ENCODE measurements at regions not wholly inside any gene's neighbourhood (a gene's known extent, or its start where the extent isn't known, plus 50 kb on each side); places are given as distances from the start of the nearest gene placed in this dataset.
"Not testable (repeated sequence)": the region's sequence is repeated elsewhere in the genome, so short reads cannot be mapped to it uniquely, and the experiment has no call there.

DNA sequence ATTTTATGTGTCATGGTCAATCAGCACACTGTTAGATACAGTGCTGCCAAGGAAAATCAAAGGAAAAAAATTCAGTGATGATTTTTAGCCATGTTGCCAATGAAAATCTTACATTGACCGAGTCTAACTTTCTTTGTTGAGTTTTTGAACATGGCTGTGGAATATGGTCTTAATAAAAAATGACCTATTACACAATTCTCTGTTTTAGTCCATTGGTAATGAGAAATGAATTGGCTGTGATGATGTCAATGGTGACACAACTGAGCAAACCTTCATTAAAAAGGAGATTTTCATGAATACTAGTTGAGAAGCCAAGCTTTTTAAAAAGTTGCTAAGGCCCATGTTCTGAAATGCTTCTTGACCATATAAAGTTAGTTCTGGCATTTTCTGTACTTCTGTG is 225.9 kb upstream of the GYPA start:
- DNase-seq (ENCODE audit: insufficient read length, low spot score) = no peak
- FAIRE-seq = no peak

DNA sequence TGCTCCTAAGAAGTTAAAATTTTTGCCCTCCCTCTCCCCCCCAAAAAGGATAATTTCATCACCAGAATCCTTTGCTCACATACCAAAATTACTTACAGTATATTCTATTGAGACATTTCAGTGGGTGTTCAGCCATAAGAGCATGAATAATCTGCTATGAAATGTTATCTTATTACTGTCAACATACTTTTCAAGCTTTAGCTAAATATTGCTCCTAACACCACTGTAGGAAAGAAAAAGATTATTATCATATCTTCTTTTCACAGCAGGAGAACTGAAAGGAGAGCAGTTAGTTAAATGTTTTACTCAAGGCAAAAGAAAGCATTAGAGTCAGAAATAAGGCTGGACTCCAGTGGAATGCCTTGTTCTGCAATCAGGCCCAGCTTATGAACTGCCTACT is 231.0 kb upstream of the GYPA start:
- DNase-seq (ENCODE audit: insufficient read length, low spot score) = no peak
- no peak for FAIRE-seq

DNA sequence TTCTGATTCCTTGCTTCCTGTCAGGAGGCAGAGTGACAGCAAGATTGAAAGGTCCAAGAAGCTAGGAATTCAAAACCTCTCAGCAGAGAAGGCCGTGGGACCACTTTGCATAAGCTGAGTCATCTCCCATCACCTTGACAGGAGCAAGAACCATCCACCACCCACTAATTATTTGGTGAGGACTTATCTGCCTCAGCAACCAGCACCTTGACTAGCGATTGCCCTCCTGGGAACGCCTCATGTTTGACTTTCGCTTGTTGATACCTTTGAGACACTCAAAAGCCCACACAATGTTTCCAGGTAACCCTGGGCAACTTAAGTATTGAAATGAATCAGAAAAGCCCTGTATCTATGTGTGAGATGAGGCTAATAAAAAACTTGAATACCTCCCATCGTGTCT is 233.5 kb upstream of the GYPA start:
- no peak for FAIRE-seq
- no peak for DNase-seq (ENCODE audit: insufficient read length, low spot score)

DNA sequence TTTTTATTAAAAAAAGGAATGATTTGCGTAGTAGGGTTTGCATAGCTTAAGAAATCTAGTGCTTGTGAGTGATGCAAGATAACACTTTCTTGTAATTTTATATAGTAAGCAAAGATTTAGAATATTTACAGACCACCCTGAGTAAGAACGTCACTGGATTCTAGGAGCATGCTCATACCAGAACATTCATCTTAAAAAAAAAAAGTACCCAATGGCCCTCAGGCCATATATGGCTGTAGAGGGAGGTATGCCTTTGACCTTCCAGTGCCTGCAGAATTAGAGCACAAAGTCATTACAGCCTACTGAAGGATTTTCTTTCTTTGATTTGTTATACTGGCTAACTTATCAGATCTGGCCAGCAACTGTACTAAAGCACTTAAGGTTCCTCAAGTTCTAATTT is 236.3 kb upstream of the GYPA start:
- no peak for DNase-seq (ENCODE audit: insufficient read length, low spot score)
- no peak for FAIRE-seq

DNA sequence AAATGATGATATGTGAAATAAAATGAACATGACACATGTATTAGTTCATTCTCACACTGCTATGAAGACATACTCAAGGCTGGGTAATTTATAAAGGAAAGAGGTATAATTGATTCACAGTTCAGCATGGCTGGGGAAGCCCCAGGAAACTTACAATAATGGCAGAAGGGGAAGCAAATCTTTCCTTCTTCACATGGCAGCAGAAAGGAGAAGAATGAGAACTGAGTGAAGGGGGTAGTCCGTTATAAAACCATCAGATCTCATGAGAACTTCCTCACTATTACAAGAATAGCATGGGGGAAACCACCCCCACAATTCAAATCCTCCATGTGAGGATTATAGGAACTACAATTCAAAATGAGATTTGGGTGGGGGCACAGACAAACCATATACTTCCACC is 243.9 kb upstream of the GYPA start:
- no peak for FAIRE-seq
- DNase-seq (ENCODE audit: insufficient read length, low spot score) = no peak

DNA sequence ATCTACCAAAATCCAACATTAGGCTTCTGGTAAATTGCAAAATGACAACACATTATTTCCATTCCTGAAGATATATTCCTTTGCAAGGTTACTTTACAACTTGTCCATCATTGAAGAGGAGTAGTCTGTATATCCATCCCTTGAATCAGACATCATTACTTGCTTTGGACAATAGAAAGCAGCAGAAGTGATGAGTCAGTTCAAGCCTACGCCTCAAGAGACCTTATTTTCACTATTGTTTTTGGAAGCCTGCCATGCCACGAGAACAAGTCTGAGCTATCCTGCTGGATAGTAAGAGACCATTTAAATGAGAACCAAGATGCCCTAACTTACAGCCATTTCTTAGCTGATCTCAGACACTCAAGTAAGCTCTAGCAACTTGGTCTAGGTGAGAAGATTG is 246.0 kb upstream of the HHIP start:
- no peak for FAIRE-seq
- no peak for DNase-seq (ENCODE audit: insufficient read length, low spot score)

DNA sequence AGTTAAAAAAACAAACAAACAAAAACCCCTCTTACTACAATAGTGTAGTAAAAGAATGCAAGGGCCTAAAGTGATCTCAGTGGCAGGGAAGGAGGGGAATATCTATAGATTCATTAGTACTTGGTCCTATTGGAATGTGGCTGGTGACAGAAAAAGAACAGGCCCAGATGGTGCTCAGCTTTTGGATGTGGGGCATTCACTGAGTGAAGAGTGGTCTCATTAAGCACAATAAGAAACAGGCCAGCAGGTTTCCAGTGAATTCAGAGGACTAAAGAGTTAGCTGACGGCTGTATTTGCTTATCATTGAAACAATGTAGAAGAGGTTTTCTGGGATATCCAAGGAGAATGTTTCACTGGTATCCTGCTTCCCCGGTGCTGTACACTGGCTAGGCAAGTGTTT is 243.8 kb upstream of the HHIP start:
- FAIRE-seq = no peak

DNA sequence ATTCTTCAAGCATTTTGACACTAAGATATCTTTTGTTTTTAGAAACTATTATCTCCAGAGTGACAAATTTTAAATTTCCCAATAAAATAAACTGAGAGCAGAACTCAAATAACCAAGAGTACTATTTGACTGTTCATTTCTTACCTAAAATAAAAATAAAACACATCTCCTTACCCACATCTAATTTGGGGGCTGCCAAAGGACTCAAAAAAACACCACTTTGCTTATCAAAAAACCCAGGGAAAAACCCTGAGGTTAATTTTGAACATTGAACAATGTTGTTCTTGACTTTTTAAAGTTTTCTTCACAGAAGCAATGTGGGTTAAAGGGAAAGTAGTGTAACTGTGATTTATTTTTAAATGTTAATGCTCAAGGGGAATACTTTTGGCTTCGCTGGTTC is 243.0 kb upstream of the HHIP start:
- FAIRE-seq = no peak
- no peak for DNase-seq (ENCODE audit: insufficient read length, low spot score)

More for the DNA sequence above, 243.8 kb upstream of the HHIP start:
- no peak for DNase-seq (ENCODE audit: insufficient read length, low spot score)

DNA sequence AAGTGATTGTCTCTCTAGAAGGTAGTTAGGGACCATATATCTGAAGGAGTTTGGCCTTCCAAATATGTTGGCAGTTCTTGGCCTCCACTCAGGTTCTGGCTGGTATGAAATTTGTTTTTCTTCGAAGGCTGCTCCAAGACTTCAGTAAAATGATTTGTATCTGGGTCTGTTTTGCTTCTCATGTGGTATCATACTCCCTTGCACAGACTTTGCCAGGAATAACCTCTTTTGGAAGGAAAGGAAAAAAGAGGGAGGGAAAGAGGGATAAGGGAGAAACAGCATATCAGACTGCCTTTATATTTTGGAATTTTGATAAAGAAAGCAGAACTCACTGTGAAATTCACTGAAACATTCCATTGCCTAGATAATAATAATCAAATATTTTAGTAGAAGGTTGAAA is 242.1 kb upstream of the HHIP start:
- no peak for DNase-seq (ENCODE audit: insufficient read length, low spot score)
- FAIRE-seq = no peak

DNA sequence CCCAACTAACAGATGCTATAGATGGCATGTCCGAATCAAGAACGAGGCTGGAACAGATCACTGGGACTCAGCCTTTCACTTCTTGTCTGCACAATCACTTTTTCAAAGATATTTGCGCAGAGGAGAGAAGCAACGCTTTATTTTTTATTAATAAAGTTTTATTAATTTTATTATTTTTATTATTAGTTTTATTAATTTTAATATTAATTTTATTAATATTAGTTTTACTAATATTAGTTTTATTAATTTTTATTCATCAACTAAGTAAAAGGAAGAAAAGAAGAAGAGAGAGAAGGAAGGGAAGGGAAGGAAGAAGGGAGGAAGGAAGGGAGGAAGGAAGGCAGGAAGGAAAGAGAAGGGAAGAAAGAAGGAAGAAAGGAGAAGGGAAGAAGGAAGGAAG is 236.4 kb upstream of the HHIP start:
- FAIRE-seq = no peak

DNA sequence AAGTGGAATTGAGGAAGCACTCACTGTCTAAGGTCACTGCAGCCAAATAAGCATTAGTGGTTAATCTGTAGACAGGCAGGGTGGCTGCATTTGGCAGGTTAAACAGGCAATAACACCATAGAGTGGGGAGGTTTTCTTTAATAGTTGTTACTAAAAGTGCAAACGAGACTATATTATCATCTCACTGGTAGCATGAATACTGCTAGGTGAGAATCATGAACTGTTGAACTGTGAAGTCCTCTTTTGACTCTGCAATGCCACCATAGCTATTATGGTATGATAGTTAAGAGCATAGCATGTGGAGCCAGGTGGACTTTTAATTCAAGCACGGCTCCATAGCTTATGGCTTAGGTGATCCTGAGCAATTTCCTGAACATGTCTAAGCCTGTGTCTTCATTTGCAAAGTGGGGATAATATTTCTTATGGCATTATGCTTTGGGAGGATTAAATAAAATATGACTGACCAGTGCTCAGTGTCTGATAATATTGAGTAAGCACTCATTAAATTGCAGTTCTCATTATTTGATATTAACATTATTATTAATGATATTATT is 235.6 kb upstream of the HHIP start:
- DNase-seq (ENCODE audit: insufficient read length, low spot score) (no peak), FAIRE-seq (no peak)

More for the DNA sequence above, 236.4 kb upstream of the HHIP start:
- no peak for DNase-seq (ENCODE audit: insufficient read length, low spot score)

DNA sequence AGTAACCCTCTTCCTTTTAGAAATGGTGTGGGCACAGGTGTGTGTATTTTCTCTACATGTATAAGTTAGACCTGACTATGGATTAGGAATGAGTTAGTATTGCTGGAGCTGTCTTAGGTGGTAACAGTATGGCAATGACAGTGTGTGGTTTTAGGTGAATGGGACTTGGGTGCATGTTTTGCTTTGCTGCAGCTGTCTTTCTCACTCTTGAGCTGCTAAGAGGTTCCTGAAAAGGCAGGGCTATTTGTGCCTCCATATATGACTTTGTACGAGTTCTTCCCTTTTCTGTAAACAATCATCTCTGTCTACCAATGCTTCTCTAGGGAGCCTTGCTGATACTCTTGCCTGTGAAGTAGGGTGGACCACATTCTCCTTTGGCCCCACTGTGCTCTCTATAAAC is 234.8 kb upstream of the HHIP start:
- FAIRE-seq (no peak), DNase-seq (ENCODE audit: insufficient read length, low spot score) (no peak)

DNA sequence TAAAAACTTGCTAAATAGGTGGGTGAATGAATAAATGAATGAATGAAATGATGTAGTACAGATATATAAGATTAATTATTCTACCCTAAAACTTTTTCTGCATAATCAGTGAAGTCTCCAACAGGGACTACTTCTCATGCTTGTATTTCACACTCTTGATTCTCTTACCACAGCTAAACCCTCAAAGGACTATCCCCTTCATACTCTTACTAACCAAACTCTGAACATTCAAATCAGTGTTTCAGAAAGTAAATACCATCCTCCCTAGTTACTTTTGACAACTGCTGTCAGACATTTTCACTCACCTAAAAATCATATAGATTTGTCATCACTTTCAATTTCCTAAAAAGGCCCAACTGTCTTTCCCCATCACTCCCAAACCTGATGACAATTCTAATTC is 234.3 kb upstream of the HHIP start:
- FAIRE-seq = no peak
- DNase-seq (ENCODE audit: insufficient read length, low spot score) = no peak

DNA sequence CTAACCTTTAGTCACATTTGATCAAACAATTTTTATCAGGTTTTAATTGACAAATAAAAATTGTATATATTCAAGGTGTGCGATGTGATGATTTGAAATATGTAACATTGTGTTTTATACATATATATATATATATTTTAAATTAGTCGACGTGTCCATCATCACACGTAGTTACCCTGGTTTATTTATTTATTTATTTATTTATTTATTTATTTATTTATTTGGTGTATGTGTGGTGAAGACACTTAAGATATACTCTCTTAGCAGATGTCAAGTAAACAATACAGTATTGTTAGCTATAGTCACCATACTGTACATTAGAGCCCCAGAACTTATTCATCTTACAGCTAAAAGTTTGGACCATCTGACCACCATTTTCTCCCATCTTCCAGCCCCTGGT is 224.9 kb upstream of the HHIP start:
- FAIRE-seq = no peak

DNA sequence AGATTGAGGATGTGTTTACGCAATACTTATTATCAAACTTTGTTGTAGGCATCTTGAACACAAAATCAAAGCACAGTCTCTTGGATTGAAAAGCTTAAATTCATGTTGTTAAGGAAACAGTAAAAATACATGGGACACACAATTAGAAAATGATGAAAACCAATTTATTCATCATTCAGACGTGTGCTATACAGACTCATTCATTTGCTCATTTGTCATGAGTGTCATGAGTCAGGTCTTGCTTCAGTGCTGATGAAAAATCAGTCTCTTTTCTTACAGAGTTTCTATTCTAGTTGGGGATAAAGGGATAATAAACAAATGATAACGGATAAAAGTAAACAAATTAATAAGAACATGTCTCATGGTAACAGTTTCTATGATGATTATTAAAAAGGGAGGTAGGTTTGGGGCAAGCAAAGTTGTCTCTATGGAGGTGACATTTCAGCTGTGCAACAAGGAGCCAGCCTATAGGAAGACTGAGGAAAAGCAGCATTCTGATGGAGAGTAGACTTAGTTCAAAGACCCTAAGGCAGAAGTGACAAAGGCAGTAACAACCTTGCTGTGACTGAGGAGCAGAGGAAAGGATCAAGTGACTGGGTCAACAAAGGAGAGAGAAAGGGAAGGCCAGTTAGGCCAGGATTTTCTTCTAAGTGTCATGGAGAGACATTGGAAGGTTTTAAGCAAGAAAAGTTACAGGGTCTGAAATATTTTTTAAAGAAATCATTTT is 224.0 kb upstream of the HHIP start:
- DNase-seq (ENCODE audit: insufficient read length, low spot score) (no peak), FAIRE-seq (no peak)

More for the DNA sequence above, 224.9 kb upstream of the HHIP start:
- DNase-seq (ENCODE audit: insufficient read length, low spot score) = no peak

DNA sequence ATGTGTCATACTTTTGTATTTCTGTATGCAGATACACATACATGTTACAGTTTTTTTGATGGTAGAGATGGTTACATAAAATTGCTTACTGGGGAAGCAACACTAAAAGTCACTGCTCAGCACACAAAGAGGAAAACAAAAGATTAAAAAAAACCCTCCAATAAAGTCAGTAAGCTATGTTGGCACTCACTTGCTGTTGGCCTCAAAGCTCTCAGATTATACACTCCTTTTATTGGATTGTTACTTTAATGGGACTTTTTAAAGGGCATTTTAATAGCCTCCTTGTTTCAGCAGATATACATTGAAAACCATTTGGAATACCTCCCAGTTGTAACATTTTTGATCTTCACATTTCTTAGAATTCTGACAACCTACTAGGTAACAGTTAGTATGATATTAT is 222.0 kb upstream of the HHIP start:
- FAIRE-seq (no peak), DNase-seq (ENCODE audit: insufficient read length, low spot score) (no peak)

DNA sequence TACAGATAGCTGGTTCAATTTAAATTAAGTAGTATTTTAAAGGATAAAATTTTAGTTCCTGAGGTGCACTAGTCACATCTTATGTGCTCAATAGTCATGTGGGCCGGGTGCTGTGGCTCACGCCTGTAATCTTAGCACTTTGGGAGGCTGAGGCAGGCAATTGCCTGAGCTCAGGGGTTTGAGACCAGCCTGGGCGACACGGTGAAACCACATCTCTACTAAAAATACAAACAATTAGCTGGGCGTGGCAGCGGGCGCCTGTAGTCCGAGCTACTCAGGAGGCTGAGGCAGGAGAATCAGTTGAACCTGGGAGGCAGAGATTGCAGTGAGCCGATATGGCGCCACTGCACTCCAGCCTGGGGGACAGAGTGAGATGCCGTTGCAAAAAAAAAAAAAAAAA is 219.9 kb upstream of the HHIP start:
- DNase-seq (ENCODE audit: insufficient read length, low spot score); FAIRE-seq: not testable (repeated sequence)

DNA sequence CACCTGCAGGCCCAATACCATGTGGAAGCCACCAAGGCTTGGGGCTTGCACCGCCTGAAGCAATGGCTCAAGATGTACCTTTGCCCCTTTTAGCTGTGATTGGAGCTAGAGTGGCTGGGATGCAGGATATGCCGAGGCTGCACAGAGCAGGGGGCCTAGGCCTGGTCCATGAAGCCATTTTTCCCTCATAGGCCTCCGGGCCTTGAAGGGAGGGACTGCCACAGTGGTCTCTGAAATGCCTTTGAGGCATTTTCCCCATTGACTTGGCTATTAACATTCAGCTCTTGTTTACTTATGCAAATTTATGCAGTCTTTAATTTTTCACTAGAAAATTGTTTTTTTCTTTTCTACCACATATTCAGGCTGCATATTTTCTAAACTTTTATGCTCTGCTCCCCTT is 203.2 kb upstream of the HHIP start:
- FAIRE-seq = no peak
- DNase-seq (ENCODE audit: insufficient read length, low spot score) = no peak

DNA sequence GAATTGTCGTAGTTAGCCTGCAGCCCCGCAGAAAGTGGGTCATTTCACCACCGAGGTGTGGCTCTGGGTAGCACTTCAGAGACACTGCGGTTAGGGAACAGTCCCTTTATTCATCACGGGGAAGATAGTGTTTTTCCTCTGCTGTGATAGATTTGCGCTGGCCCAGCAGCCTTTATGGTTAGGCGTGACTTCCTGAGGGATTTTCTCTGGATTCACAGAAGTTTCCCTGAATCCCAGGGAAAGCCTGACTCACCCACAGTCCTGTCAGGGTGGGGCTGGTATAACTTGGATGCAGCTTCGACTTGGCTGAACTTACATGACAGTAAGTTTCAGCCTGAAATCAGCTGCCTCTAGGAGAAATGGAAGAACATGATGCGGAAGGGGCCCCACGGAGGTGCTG is 196.3 kb upstream of the HHIP start:
- DNase-seq (ENCODE audit: insufficient read length, low spot score) (no peak), FAIRE-seq (no peak)

DNA sequence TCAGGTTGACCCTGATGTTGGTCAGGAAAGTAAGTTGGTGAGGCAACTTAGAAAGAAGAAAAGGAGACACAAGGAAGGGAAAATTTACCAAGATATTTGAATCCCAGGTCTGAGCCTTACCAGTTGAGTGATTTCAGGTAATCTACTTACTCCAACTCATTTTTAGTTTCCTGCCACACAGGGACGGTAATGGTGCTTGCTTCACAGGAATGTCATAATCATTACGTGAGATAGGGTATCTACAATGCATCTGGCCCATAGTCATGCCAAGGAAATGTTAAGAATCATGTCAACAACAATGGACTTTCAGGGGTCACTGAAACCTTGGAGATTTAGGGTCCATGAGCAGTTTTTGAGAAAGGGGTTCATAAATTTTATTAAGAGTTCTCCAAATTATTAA is 195.4 kb upstream of the HHIP start:
- DNase-seq (ENCODE audit: insufficient read length, low spot score) (no peak), FAIRE-seq (no peak)

DNA sequence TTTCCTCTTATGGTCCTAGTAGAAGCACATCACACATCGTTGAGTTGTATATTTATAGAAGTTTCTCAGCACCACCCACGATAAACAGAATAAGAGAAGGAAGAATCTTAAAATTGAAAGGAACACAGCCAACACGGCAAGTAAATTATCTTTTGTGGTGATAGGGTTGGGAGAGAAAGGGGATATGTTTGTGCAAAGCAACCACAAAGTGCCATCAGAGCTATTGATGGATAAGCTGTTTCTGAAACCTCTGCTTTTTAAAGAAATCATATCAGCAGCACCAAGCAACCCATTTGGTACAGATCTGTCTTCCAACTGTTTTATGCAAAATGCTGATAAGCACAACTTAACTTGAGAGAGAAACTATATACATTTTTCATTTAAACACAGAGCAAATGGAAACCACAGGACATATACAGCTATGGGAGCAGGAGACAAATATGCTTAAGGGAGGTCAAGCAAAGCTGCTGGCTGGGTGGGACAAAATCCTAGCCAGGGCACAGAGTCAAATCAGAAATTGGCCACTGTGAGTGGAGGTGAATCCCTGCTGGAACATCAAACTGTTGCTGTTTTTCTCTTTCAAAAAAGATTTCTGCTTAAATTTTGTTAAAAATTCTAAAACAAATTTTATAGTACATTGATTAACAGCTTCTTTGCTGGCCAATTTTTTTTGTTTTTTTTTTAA is 194.0 kb upstream of the HHIP start:
- DNase-seq (ENCODE audit: insufficient read length, low spot score) (no peak), FAIRE-seq (no peak)

DNA sequence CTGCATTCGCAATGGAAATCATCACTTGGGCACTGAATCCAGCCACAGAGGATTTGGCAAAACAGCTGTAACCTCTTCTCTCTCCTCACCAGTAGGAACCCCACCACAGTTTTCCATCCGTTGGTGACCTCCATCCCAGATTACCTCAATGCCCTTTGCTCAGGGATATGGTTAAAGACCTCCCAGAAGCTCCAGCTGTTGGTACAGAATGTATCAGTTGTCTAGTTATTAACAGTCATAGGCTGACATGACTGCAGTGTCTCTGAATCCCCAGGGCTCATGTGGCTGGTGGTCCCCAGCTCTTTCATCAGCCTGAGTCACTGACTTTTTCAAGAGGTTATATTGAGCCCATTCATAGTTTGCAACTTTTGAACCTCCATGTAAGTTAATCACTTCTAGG is 189.8 kb upstream of the HHIP start:
- no peak for DNase-seq (ENCODE audit: insufficient read length, low spot score)
- no peak for FAIRE-seq

All from GM19239 (cell line).